HG03460 (cell line): ENCODE measurements at regions not wholly inside any gene's neighbourhood (a gene's known extent, or its start where the extent isn't known, plus 50 kb on each side); places are given as distances from the start of the nearest gene placed in this dataset.
"Not testable (repeated sequence)": the region's sequence is repeated elsewhere in the genome, so short reads cannot be mapped to it uniquely, and the experiment has no call there.

ENCODE experiments used
- ATAC-seq: cut with Tn5 transposase; IDR thresholded peaks from one replicate; pipeline ENCODE4 v1.9.1; 2021; ENCODE audit not compliant: unreplicated experiment

- ATAC-seq = no peak
Observed at GRCh38 chr6:4359108-4359730, 223.8 kb upstream of the ECI2 start.

- ATAC-seq = no peak
Observed at GRCh38 chr6:4358414-4359107, 223.2 kb upstream of the ECI2 start.

- ATAC-seq = not testable (repeated sequence)
Observed at GRCh38 chr6:4357660-4358152, 222.3 kb upstream of the ECI2 start.

GRCh38 chr6:4356899-4357659 is 221.7 kb upstream of the ECI2 start:
- no peak for ATAC-seq

DNA sequence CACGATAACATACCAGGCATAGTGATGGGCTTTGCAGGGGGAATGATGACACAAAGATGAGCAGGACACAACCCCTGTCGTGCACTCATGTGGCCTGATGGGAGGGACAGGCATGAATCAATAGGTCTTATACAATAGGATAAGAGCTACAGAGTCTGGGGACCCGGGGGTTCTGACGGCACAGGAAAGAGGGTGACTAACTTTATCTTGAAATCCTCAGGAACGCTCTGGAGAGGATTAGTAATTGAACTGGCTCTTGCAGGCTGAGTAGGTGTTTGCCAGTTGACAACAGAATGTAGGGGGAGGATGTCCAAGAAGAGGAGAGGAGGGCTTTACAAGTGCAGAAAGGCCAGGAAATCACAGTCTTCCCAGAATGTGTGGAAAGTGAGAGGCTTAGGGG is 219.9 kb upstream of the ECI2 start:
- no peak for ATAC-seq

- ATAC-seq = no peak
Observed at GRCh38 chr6:4354181-4354580, 218.8 kb upstream of the ECI2 start.

DNA sequence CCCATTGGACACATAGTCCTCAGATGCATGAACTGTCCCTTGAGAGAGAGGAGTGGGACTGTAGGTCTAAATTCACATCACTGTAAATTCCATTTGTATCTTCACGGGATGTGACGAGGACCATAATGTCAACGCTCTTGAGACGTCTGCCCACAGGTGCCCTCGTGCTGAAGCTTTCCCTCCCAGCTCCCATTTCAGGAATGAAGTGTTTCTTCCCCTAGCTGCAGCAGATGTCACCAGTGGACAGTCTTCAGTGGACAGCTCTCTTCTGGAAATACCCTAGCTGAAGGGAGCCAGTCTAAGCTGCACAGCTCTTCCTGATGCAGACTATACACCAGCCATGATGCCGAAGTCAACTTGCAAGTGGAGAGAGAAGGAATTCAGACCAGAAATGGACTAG is 217.4 kb upstream of the ECI2 start:
- no peak for ATAC-seq

DNA sequence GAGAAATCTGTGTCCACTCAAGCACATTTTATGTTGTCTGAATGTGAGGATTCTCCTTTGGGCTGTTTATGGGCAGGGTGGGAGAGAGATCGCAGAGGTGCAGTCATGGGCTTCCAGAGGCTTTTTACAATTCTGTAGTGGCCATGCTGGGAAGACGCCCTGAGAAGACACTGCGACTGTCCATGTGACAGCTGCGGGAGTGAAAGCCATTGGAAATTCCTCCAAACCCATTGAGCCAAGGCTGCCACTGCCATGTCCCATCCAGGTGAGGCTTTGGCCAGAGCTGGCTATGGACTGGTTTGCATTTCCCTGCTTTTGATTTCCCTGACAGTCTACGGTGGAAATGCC is 216.9 kb upstream of the ECI2 start:
- no peak for ATAC-seq

- ATAC-seq = no peak
Observed at GRCh38 chr6:4351520-4352321, 216.3 kb upstream of the ECI2 start.

DNA sequence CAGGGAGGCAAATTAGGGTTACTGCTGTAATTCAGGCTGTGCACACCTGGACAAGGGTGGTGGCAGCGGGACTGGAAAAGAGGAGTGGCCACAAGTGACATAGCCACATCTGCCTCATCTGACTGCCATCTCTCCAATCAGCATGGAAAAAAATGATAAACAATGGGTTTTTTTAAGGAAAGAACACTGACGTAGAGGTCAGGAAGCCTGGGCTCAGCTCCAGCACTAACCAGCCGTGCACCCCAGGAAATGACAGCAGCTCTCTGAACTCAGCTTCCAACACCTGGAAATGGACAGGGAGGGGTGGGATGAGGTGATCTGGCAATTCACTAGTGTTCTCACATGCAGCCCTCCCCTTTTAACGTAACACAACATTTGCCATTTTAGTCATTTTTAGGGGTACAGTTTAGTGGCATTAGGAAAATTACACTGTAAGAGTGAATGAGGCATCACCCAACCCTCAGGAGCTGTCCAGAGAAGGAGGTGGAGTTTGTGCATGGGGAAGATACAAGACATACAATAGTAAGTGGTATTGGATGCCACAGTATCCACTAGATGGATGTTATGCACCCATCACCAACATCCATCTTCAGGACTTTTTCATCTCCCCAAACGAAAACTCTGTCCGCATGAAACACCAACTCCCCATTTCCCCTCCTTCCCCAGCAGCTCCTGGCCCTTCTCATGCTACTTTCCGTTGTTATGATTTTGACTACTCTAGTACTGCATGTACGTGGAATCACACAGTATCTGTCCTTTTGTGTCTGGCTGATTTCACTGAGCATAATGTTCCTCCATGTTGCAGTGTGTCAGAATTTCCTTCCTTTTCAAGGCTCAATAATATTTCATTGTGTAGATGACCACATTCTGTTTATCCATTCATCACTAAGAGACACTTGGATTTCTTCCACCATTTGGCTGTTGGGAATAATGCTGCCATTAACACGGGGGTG is 215.5 kb upstream of the ECI2 start:
- no peak for ATAC-seq

DNA sequence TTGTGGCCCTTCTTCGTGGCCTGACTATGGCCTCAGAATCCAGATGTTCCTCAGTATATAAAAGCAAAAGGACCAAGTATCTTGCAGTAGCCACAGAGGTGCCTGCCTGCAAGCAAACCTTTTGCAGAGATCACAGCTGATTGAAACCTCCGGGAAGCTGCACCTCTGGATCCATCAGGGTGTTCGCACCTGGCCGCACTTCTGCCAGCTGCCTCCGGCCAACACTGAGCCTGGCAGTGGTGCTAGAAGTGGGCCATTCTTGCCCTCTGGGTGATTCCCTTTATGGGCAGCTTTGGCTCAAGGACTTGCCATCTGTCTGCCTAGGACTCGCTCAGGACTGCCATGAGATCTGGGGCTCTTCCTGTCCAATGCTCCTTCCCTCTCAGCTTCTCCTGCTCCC is 214.6 kb upstream of the ECI2 start:
- no peak for ATAC-seq

GRCh38 chr6:4349323-4349722 is 213.9 kb upstream of the ECI2 start:
- ATAC-seq = no peak

GRCh38 chr6:4348462-4349112 is 213.2 kb upstream of the ECI2 start:
- ATAC-seq = no peak

DNA sequence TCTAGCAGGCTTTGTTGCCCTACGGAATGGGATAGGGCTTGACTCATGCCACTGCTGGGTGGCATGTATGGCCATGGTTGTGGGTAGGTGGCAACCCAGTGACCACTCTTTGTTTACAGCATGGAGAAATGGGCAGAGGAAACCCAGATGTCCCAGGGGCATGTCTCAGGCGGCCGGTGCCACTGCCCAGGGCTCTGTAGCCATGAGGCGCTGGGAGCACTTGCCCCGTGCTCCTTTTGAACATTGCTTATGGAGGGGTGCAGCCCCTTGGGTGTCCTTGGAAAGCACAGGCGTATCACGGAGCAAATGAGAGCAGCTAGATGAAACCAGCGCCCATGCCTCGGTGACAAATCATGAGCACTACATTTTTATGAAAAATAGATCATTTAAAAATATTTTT is 212.5 kb upstream of the ECI2 start:
- no peak for ATAC-seq

- no peak for ATAC-seq
Observed at GRCh38 chr6:4346659-4347333, 211.4 kb upstream of the ECI2 start.

- no peak for ATAC-seq
Observed at GRCh38 chr6:4345543-4345942, 210.2 kb upstream of the ECI2 start.

GRCh38 chr6:4344317-4344899 is 209.0 kb upstream of the ECI2 start:
- ATAC-seq = no peak

DNA sequence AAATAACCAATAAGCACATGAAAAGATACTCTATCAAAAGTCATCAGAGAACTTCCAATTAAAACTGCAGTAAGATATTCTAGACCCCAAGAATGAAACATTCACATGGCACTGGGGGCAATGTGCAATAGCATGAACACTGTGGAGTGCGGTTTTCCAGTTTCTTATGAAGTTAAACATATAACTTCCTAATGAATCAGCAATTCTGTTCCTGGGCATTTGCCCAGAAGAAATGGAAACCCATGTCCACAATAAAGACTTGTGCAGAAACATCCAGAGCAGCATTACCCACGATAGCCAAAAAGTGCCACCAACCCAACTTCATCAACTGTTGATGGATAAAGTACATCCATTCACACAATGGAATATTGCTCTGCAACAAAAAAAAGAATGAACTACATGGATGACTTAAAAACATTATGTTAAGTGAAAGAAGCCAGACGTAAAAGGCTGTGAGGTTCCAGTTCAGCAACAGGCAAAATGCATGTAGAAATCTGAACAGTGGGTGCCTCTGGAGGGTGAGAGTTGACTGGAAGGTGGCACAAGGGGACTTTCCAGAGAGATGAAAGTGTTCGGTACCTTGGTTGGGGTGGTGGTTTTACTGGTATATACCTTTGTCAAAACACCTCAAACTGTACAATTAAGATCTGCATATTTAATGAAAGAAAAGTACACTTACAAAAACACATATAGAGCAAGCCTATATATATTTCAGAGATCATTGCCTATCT is 207.2 kb upstream of the ECI2 start:
- no peak for ATAC-seq
